GM12878 (cell line): ENCODE measurements at regions not wholly inside any gene's neighbourhood (a gene's known extent, or its start where the extent isn't known, plus 50 kb on each side); places are given as distances from the start of the nearest gene placed in this dataset.

Source experiments
- BACH1 ChIP-seq: fragments of 450-650 bp; IDR thresholded peaks from 2 replicates; pipeline ENCODE4 v1.6.1; 2017; ENCODE audit warnings: mild to moderate bottlenecking, borderline replicate concordance
- BCL3 ChIP-seq: IDR thresholded peaks from 2 replicates; pipeline ENCODE4 v1.6.1; 2011; ENCODE audit warnings: borderline replicate concordance, low read depth, mild to moderate bottlenecking, moderate library complexity, low read length; ENCODE audit not compliant: insufficient read depth, poor library complexity, severe bottlenecking
- CBFB ChIP-seq: IDR thresholded peaks from 2 replicates; pipeline ENCODE4 v1.6.1; 2016; ENCODE audit warnings: antibody characterized with exemption, low read depth
- FOS ChIP-seq: IDR thresholded peaks from 3 replicates; pipeline ENCODE4 v1.6.1; 2011; ENCODE audit warnings: borderline replicate concordance; ENCODE audit not compliant: insufficient read length; ENCODE audit errors: extremely low read depth
- MEF2B ChIP-seq: fragments of 450-650 bp; IDR thresholded peaks from 2 replicates; pipeline ENCODE4 v1.6.1; 2018; ENCODE audit warnings: mild to moderate bottlenecking, moderate library complexity; ENCODE audit not compliant: partially characterized antibody, poor library complexity, severe bottlenecking
- MTA3 ChIP-seq: IDR thresholded peaks from 2 replicates; pipeline ENCODE4 v1.6.1; 2012; ENCODE audit warnings: low read length, inconsistent platforms, borderline replicate concordance
- POLR2A ChIP-seq: IDR thresholded peaks from 2 replicates; pipeline ENCODE4 v1.6.1; 2011; ENCODE audit warnings: low read depth, mild to moderate bottlenecking, low read length
- REST ChIP-seq: IDR thresholded peaks from 2 replicates; pipeline ENCODE4 v1.6.1; 2012; ENCODE audit warnings: mild to moderate bottlenecking, low read depth, low read length
- SUPT20H ChIP-seq: IDR thresholded peaks from 2 replicates; pipeline ENCODE4 v1.6.1; 2011; ENCODE audit warnings: low read depth, mild to moderate bottlenecking, low read length, moderate library complexity, borderline replicate concordance; ENCODE audit not compliant: control insufficient read depth
- TARDBP ChIP-seq: IDR thresholded peaks from 2 replicates; pipeline ENCODE4 v1.6.1; 2016; ENCODE audit warnings: borderline replicate concordance
- TF ChIP-seq, protein P1 (sequence below), 3 experiments: IDR thresholded peaks in 2 of 3; conservative IDR thresholded peaks in 1 of 3; 2 replicates each; pipeline ENCODE4 v1.5.1; 2011; ENCODE audit warnings: low read depth in 3 of 3, low read length in 3 of 3, mild to moderate bottlenecking in 3 of 3, control low read depth in 2 of 3, moderate library complexity in 2 of 3, inconsistent platforms in 1 of 3, mixed read lengths in 1 of 3; ENCODE audit not compliant: control insufficient read depth in 2 of 3, insufficient read depth in 1 of 3; ENCODE audit errors: extremely low read depth in 1 of 3

DNA sequence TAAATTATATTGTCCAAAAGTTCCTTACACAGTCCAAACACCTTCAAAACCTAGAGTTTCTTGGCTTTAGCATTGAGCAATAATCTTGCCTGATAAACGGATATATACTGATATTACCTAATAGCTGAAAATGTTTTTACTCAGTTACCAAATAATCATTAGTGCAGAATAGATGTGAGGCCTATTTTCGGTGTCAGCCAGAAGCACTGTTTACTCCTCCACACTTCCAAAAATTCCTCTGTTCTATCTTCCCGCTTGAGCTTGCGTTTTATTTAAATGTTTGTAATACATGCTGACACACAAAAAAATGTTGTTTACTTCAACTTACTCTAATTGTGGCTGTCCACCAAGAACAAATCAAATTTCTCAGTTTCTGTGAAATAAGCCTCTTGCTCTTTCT is 606.2 kb upstream of the TEX47 start:
- TF ChIP-seq, protein P1, sequence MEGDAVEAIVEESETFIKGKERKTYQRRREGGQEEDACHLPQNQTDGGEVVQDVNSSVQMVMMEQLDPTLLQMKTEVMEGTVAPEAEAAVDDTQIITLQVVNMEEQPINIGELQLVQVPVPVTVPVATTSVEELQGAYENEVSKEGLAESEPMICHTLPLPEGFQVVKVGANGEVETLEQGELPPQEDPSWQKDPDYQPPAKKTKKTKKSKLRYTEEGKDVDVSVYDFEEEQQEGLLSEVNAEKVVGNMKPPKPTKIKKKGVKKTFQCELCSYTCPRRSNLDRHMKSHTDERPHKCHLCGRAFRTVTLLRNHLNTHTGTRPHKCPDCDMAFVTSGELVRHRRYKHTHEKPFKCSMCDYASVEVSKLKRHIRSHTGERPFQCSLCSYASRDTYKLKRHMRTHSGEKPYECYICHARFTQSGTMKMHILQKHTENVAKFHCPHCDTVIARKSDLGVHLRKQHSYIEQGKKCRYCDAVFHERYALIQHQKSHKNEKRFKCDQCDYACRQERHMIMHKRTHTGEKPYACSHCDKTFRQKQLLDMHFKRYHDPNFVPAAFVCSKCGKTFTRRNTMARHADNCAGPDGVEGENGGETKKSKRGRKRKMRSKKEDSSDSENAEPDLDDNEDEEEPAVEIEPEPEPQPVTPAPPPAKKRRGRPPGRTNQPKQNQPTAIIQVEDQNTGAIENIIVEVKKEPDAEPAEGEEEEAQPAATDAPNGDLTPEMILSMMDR (IDR thresholded peaks at IDR 0.05 in 2 of 3, conservative IDR thresholded peaks at IDR 0.05 in 1 of 3; ENCODE audit: control insufficient read depth in 2 of 3, extremely low read depth in 1 of 3, insufficient read depth in 1 of 3, low read depth in 3 of 3, low read length in 3 of 3): no peak
- TF ChIP-seq MEF2B (no peak), TARDBP (no peak), POLR2A (no peak), MTA3 (no peak), BCL3 (no peak), FOS (no peak), CBFB (no peak), BACH1 (no peak), REST (no peak), SUPT20H (no peak)
